ENCODE measurements at regions not wholly inside any gene's neighbourhood (a gene's known extent, or its start where the extent isn't known, plus 50 kb on each side); places are given as distances from the start of the nearest gene placed in this dataset.

GRCh38 chr22:27474112-27474571 lies 327.4 kb downstream of the MN1 start:
- TF ChIP-seq CTCF (IDR thresholded peaks at IDR 0.05), result no peak
- no peak for TF ChIP-seq POLR2A (IDR thresholded peaks at IDR 0.05)

Measured in adrenal gland (tissue), 5 donors.